Skeletal muscle cell (primary cell): ENCODE measurements at regions not wholly inside any gene's neighbourhood (a gene's known extent, or its start where the extent isn't known, plus 50 kb on each side); places are given as distances from the start of the nearest gene placed in this dataset.

Experiments
- DNase-seq: peaks from one replicate; pipeline ENCODE4 v3.0.0-alpha.2; 2010; ENCODE audit warnings: low read depth
- H3K4me3 ChIP-seq: 2 replicates; pipeline ENCODE4 v1.5.1; 2011; ENCODE audit warnings: low read depth, mild to moderate bottlenecking, control low read depth, low read length, moderate library complexity

GRCh38 chr18:25604196-25604893 is 252.4 kb upstream of the ZNF521 start:
- peak; percentile 49 for DNase-seq

GRCh38 chr18:25599443-25599842 is 247.5 kb upstream of the ZNF521 start:
- DNase-seq, result no peak
- no peak overlapping the region for H3K4me3 ChIP-seq

More at GRCh38 chr18:25604196-25604893, 252.4 kb upstream of the ZNF521 start:
- no peak overlapping the region for H3K4me3 ChIP-seq

GRCh38 chr18:25597476-25597875 is 245.5 kb upstream of the ZNF521 start:
- DNase-seq, result no peak

GRCh38 chr18:25595274-25596060 is 243.5 kb upstream of the ZNF521 start:
- H3K4me3 ChIP-seq, result no peak overlapping the region
- DNase-seq, result no peak

More at GRCh38 chr18:25597476-25597875, 245.5 kb upstream of the ZNF521 start:
- H3K4me3 ChIP-seq, result no peak overlapping the region

GRCh38 chr18:25594351-25594750 is 242.4 kb upstream of the ZNF521 start:
- no peak overlapping the region for H3K4me3 ChIP-seq
- no peak for DNase-seq

GRCh38 chr18:25592804-25593360 is 240.9 kb upstream of the ZNF521 start:
- DNase-seq, result no peak

GRCh38 chr18:25590456-25590855 is 238.5 kb upstream of the ZNF521 start:
- H3K4me3 ChIP-seq, result no peak overlapping the region
- DNase-seq, result no peak

More at GRCh38 chr18:25592804-25593360, 240.9 kb upstream of the ZNF521 start:
- no peak overlapping the region for H3K4me3 ChIP-seq

- DNase-seq, result no peak
- no peak overlapping the region for H3K4me3 ChIP-seq
Observed at GRCh38 chr18:25587545-25587944, 235.6 kb upstream of the ZNF521 start.

GRCh38 chr18:25568986-25569385 is 217.0 kb upstream of the ZNF521 start:
- no peak for DNase-seq
- H3K4me3 ChIP-seq, result no peak overlapping the region

GRCh38 chr18:25563816-25564683 is 212.1 kb upstream of the ZNF521 start:
- H3K4me3 ChIP-seq, result no peak overlapping the region
- no peak for DNase-seq

- no peak overlapping the region for H3K4me3 ChIP-seq
- no peak for DNase-seq
Observed at GRCh38 chr18:25563346-25563745, 211.4 kb upstream of the ZNF521 start.

GRCh38 chr18:25561918-25562317 is 210.0 kb upstream of the ZNF521 start:
- no peak for DNase-seq
- H3K4me3 ChIP-seq, result no peak overlapping the region

GRCh38 chr18:25560369-25560768 is 208.4 kb upstream of the ZNF521 start:
- no peak overlapping the region for H3K4me3 ChIP-seq
- DNase-seq, result no peak

- no peak overlapping the region for H3K4me3 ChIP-seq
- DNase-seq, result no peak
Observed at GRCh38 chr18:25557011-25557410, 205.0 kb upstream of the ZNF521 start.

GRCh38 chr18:25553631-25554263 is 201.8 kb upstream of the ZNF521 start:
- no peak for DNase-seq
- H3K4me3 ChIP-seq, result no peak overlapping the region

- no peak overlapping the region for H3K4me3 ChIP-seq
- DNase-seq, result no peak
Observed at GRCh38 chr18:25544546-25545287, 192.8 kb upstream of the ZNF521 start.

- no peak overlapping the region for H3K4me3 ChIP-seq
- no peak for DNase-seq
Observed at GRCh38 chr18:25538175-25538922, 186.4 kb upstream of the ZNF521 start.

GRCh38 chr18:25535495-25535894 is 183.5 kb upstream of the ZNF521 start:
- DNase-seq, result no peak
- no peak overlapping the region for H3K4me3 ChIP-seq
